Ovary (tissue), 7 donors: ENCODE measurements at regions not wholly inside any gene's neighbourhood (a gene's known extent, or its start where the extent isn't known, plus 50 kb on each side); places are given as distances from the start of the nearest gene placed in this dataset.

ENCODE experiments used
- DNase-seq, 5 donors: peaks; one replicate each; pipeline ENCODE4 v3.0.0-alpha.2; 2019 to 2020
- H3K27ac ChIP-seq, 2 donors: fragments of 200-600 bp; one replicate each; pipeline versions ENCODE4 v1.5.1 to v1.8.0; 2019 to 2022
- H3K27me3 ChIP-seq: fragments of 200-600 bp; one replicate; pipeline ENCODE4 v1.8.0; 2022
- H3K36me3 ChIP-seq: fragments of 200-600 bp; sonication (generic); one replicate; pipeline ENCODE4 v1.5.1; 2019
- H3K4me1 ChIP-seq: one replicate; pipeline ENCODE4 v1.8.1; 2013; ENCODE audit warnings: mild to moderate bottlenecking, moderate library complexity; ENCODE audit not compliant: insufficient read depth
- H3K4me3 ChIP-seq: fragments of 200-600 bp; sonication (generic); one replicate; pipeline ENCODE4 v1.5.1; 2017
- H3K9me3 ChIP-seq, 2 donors: fragments of 200-600 bp in 1 of 2; sonication (generic) in 1 of 2; one replicate each; pipeline versions ENCODE4 v1.5.1 to v1.8.1; 2013 to 2019; ENCODE audit warnings: mild to moderate bottlenecking in 1 of 2, moderate library complexity in 1 of 2
- EP300 ChIP-seq: sonication (generic); formaldehyde crosslinking; IDR thresholded peaks from one replicate; pipeline ENCODE4 v1.6.1; 2017; ENCODE audit warnings: antibody characterized with exemption
- POLR2A ChIP-seq: fragments of 450-650 bp; IDR thresholded peaks from one replicate; pipeline ENCODE4 v1.6.1; 2017; ENCODE audit warnings: antibody characterized with exemption, mild to moderate bottlenecking, moderate library complexity
- WGBS, 3 donors: extraction: QIAGEN DNeasy Blood & Tissue Kit in 1 of 3; methylation state at CpG; one replicate each; pipeline versions ENCODE4 v1.1.5 to v1.1.7; 2013 to 2017; 5-methylcytosine and 5-hydroxymethylcytosine counted together
- intact Hi-C, 4 donors: fragments of 100-400 bp; cut with DNase I; formaldehyde crosslinking; loops; one replicate each; pipeline versions ENCODE4 v1.11.0 to v1.15.1; 2022 to 2023
- TF ChIP-seq, protein P1 (sequence below), 3 donors: fragments of 450-650 bp in 2 of 3; fragments of 200-600 bp in 1 of 3; IDR thresholded peaks; one replicate each; pipeline versions ENCODE4 v1.5.1 to v1.8.0; 2016 to 2022; ENCODE audit warnings: antibody characterized with exemption in 3 of 3, mild to moderate bottlenecking in 1 of 3
- donor health status: DM: no; HTN: no; CAD: no; lungs with moderate emphysema.
- donor health status: DM: no; HTN: no; CAD: no.
- donor health status: Bipolar disorder and iron deficiency.
- donor health status: DM: no; HTN: no; CAD: no.
- donor health status: DM: yes; HTN: yes; CAD: no.

DNA sequence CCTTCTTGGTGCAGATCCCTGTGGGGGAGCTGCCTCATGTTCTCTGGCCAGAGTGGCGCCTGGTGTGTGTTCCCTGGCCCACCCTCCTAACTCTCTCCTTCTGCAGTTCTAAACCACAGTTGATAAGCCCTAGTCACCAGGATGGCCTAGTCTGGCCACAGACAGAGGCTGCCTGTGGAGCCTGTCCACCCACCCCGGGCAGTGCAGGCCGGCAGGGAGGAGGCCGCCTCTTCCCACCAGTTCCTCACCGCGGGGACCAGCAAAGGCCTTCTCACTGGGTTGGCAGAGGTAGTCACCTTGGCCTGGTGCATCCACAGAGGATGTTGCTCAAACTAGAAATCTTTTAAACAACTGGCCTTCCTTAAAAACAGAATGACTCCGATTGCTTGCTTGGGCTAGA is 276.4 kb upstream of the TTC14 start:
- TF ChIP-seq EP300 (no peak), POLR2A (no peak)
- TF ChIP-seq, protein P1, sequence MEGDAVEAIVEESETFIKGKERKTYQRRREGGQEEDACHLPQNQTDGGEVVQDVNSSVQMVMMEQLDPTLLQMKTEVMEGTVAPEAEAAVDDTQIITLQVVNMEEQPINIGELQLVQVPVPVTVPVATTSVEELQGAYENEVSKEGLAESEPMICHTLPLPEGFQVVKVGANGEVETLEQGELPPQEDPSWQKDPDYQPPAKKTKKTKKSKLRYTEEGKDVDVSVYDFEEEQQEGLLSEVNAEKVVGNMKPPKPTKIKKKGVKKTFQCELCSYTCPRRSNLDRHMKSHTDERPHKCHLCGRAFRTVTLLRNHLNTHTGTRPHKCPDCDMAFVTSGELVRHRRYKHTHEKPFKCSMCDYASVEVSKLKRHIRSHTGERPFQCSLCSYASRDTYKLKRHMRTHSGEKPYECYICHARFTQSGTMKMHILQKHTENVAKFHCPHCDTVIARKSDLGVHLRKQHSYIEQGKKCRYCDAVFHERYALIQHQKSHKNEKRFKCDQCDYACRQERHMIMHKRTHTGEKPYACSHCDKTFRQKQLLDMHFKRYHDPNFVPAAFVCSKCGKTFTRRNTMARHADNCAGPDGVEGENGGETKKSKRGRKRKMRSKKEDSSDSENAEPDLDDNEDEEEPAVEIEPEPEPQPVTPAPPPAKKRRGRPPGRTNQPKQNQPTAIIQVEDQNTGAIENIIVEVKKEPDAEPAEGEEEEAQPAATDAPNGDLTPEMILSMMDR (IDR thresholded peaks at IDR 0.05) = no peak
- H3K36me3 ChIP-seq = no peaks in the 10 kb centered on the region
- no peaks in the 10 kb centered on the region for H3K9me3 ChIP-seq
- no peak overlapping the region for H3K27ac ChIP-seq
- 90 to 94% (median 90%) methylated on average over 7 of the region's 7 CpGs for WGBS, 3 donors
- no peak overlapping the region for H3K4me3 ChIP-seq
- no peaks in the 10 kb centered on the region for H3K4me1 ChIP-seq
- intact Hi-C loops = no loop called here
- no peak for DNase-seq
- H3K27me3 ChIP-seq = no peaks in the 10 kb centered on the region

DNA sequence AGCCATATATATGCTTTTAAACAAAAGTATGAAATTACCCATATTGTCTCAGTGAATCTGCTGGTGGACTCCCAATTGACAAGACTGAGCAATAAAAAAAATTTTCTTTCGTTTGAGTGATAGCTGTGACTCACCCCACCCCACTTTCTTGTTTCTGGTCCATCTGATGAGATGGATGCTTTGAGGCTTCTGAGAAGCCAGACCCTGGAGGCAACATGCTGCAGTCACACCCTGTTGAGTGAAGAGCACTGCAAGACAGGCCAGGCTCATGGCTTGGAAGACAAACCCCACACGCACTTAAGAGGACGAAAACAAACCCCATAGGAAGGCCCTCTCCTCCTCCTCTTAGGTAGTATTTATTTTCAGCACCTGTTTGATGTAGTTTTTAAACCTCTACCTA is 276.0 kb upstream of the TTC14 start:
- TF ChIP-seq, protein P1 (IDR thresholded peaks at IDR 0.05) = no peak
- TF ChIP-seq EP300 = no peak
- no peak for TF ChIP-seq POLR2A
- H3K36me3 ChIP-seq = no peaks in the 10 kb centered on the region
- no peak overlapping the region for H3K4me3 ChIP-seq
- no peaks in the 10 kb centered on the region for H3K27me3 ChIP-seq
- intact Hi-C loops = no loop called here
- H3K27ac ChIP-seq = no peak overlapping the region
- WGBS, 3 donors = 90 to 97% (median 92%) methylated on average over 3 of the region's 3 CpGs
- H3K4me1 ChIP-seq = no peaks in the 10 kb centered on the region
- no peaks in the 10 kb centered on the region for H3K9me3 ChIP-seq
- no peak for DNase-seq

DNA sequence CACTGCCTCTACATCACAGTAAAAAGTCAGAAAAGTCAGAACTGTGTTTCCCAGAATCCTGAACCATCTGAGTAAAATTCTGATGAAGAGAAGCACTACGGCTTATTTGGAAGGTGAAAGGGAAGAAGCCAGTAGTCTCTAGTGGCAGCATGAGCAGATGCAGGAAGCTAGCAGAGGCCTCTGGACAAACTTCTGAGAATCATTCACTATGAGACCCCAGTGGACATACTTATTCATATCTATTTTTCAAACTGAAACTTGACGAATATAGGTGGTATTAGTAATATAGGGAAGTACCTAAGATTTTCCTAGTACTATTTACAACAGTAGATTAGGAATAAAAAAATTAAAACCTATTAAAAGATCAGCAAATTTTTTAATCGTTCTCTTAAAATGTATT is 272.8 kb upstream of the TTC14 start:
- intact Hi-C loops = no loop called here
- Histone ChIP-seq H3K27ac (no peak overlapping the region), H3K27me3 (no peaks in the 10 kb centered on the region), H3K4me3 (no peak overlapping the region), H3K36me3 (no peaks in the 10 kb centered on the region), H3K9me3 (no peaks in the 10 kb centered on the region), H3K4me1 (no peaks in the 10 kb centered on the region)
- DNase-seq = no peak
- WGBS, 3 donors = 62 to 74% (median 67%) methylated on average over 3 of the region's 3 CpGs
- TF ChIP-seq POLR2A = no peak

DNA sequence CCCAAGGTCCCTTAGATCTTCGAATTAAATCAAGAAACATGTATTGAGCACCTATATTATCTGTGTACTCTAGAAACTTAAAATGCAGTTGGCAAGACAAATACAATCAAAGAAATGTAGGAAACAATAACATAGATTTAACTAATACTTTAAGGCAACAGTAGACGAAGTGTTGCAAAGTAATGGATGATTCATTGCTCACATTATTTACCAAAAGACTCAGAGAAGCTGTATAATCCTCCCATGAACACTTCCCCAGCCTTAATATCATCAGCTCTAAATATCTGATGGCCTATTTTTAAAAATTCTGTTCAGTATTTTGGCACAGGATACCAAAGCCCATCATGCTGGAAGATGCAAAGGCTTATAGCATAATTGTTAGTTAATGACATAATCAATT is 272.1 kb upstream of the TTC14 start:
- no peak for DNase-seq
- intact Hi-C loops = no loop called here
- H3K9me3 ChIP-seq = no peaks in the 10 kb centered on the region
- WGBS, 3 donors = 78 to 81% (median 80%) methylated on average over 2 of the region's 2 CpGs
- no peaks in the 10 kb centered on the region for H3K4me1 ChIP-seq
- no peaks in the 10 kb centered on the region for H3K36me3 ChIP-seq
- TF ChIP-seq, protein P1 (IDR thresholded peaks at IDR 0.05) = no peak
- no peak for TF ChIP-seq POLR2A
- TF ChIP-seq EP300 = no peak
- H3K4me3 ChIP-seq = no peak overlapping the region
- no peak overlapping the region for H3K27ac ChIP-seq
- no peaks in the 10 kb centered on the region for H3K27me3 ChIP-seq

DNA sequence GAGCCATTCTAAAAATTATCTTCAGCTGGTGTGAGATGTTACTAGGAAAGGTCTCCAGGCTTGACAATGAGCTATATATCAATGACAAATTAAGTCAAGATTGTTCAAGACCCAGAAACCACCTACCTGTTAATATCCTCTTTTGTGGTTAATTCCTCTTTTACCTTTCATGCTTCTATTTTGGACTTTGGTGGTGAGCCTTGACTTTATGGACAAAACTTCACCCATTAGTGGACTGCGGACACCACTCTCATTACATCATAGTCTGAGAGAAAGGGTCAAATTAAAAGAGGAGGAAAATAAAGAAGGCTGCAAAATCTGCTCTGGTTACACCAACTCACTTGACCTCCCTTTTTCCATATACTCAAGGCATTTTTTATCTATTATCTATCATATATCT is 271.5 kb upstream of the TTC14 start:
- H3K27ac ChIP-seq = no peak overlapping the region
- no peak for DNase-seq
- WGBS, 3 donors = 89 to 98% (median 97%) methylated on average over 1 of the region's 1 CpG
- no peak for TF ChIP-seq POLR2A
- TF ChIP-seq, protein P1 (IDR thresholded peaks at IDR 0.05) = no peak
- no peak for TF ChIP-seq EP300
- no peaks in the 10 kb centered on the region for H3K9me3 ChIP-seq
- intact Hi-C loops = no loop called here
- H3K27me3 ChIP-seq = no peaks in the 10 kb centered on the region
- H3K4me3 ChIP-seq = no peak overlapping the region
- no peaks in the 10 kb centered on the region for H3K36me3 ChIP-seq
- peaks cover 2% of the 10 kb centered on the region for H3K4me1 ChIP-seq
